Stimulated activated naive B cell treated with anti-CD40 and anti-IgM and Interleukin-4, amounts not matched to agents 10 μg/mL and 1 μg/mL and 100 μg/mL, for 72 hours (primary cell): ENCODE measurements at regions not wholly inside any gene's neighbourhood (a gene's known extent, or its start where the extent isn't known, plus 50 kb on each side); places are given as distances from the start of the nearest gene placed in this dataset.
"Not testable (repeated sequence)": the region's sequence is repeated elsewhere in the genome, so short reads cannot be mapped to it uniquely, and the experiment has no call there.

ENCODE experiments used
- ATAC-seq, 2 donors: fragments of 150-1000 bp; cut with Tn5 transposase; replicated peaks; 2 replicates each; pipeline ENCODE4 v1.10.0; 2021; ENCODE audit warnings: moderate library complexity in 1 of 2
- DNase-seq: peaks from one replicate; pipeline ENCODE4 v3.0.0; 2021
- H3K27ac Mint-ChIP-seq: one replicate; pipeline ENCODE4 v1.8.0; 2022; ENCODE audit warnings: mild to moderate bottlenecking, mixed read lengths
- H3K27me3 Mint-ChIP-seq, 2 donors: one replicate each; pipeline ENCODE4 v1.8.0; 2022; ENCODE audit warnings: mixed read lengths in 2 of 2
- H3K36me3 Mint-ChIP-seq, 2 donors: one replicate each; pipeline ENCODE4 v1.8.0; 2022; ENCODE audit warnings: mixed read lengths in 2 of 2, mild to moderate bottlenecking in 1 of 2
- H3K4me1 Mint-ChIP-seq, 2 donors: one replicate each; pipeline ENCODE4 v1.8.0; 2022; ENCODE audit warnings: mixed read lengths in 2 of 2, mild to moderate bottlenecking in 1 of 2
- H3K4me3 Mint-ChIP-seq, 2 donors: one replicate each; pipeline ENCODE4 v1.8.0; 2022; ENCODE audit warnings: mild to moderate bottlenecking in 2 of 2, mixed read lengths in 2 of 2, moderate library complexity in 1 of 2
- H3K9me3 Mint-ChIP-seq, 2 donors: one replicate each; pipeline ENCODE4 v1.8.0; 2022; ENCODE audit warnings: mixed read lengths in 2 of 2, mild to moderate bottlenecking in 1 of 2

DNA sequence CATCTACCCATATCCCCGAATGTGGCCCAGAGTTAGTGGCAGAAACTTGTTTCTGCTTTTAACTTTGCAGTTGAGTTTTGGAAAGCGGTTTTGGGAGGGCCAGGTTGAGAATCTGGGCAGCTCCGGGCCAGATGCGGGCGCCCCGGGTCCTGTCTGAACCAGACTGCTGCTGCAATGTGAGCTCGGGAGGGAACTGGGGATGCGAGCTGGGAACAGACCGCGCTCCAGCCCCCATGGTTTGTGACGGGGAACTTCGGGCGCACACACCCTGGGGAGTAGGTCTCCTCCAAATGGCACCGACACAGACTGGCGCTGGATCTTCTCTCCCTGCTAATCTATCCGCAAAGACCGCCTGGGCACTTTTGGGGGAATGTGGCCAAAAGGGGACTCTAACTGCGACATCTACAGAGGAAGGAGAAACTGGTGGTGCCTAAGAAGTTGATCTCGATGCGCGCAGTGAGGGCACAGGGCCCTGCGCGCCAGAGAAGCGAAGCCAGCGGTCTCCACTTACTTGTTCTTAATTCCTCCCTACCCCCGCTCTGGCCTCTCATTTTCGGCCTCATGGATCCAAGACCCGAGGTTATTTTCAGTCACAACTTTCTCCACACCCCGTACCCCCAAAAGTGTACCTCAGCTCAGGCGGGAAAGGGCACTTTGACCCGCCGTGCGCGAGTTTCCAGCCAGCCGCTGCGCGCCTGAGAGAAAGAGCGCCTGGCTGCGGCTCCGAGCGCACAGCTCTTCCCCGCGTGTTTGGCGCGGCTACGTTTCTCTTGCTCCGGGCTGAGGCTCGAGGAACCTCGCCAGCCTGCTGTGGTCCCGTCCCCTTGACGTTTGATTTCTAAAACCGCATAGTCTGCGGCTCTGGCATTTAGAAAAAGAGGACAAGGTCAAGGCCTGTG is 411.0 kb upstream of the ESRRG start:
- no peak overlapping the region for H3K27ac Mint-ChIP-seq
- H3K4me1 Mint-ChIP-seq: peaks cover 12 to 19% of the 10 kb centered on the region in 2 donors
- H3K9me3 Mint-ChIP-seq: peaks cover 0 to 3% of the 10 kb centered on the region in 2 donors
- H3K36me3 Mint-ChIP-seq: peaks cover 2 to 8% of the 10 kb centered on the region in 2 donors
- H3K4me3 Mint-ChIP-seq: no peak overlapping the region
- peaks cover 69 to 86% of the 10 kb centered on the region in 2 donors for H3K27me3 Mint-ChIP-seq
- ATAC-seq (no peak), DNase-seq (no peak)

DNA sequence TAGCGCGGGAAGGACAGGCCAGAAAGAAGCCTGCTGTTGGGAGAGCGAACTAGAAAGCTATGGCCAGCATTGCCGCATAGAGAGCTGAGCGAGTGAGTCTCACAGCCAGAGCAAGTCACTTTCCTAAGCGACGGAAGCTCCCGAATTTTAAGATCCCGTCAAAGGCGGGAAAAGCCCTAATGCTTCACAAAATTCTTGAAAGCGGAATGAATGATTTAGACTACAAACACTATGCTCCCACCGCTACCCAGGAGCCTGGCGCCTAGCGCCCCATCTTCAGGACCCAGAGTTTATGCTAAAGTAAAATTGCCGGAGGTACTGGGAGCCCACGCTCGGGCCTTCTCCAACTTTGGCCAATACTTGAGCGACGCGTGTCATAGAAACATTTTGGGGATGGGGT is 409.9 kb upstream of the ESRRG start:
- no peak for DNase-seq
- Mint-ChIP-seq H3K4me3 (no peak overlapping the region), H3K27ac (no peak overlapping the region), H3K27me3 (peaks cover 59 to 75% of the 10 kb centered on the region in 2 donors), H3K9me3 (peaks cover 0 to 1% of the 10 kb centered on the region in 2 donors), H3K4me1 (peaks cover 7 to 13% of the 10 kb centered on the region in 2 donors), H3K36me3 (peaks cover 2 to 4% of the 10 kb centered on the region in 2 donors)
- no peak for ATAC-seq

DNA sequence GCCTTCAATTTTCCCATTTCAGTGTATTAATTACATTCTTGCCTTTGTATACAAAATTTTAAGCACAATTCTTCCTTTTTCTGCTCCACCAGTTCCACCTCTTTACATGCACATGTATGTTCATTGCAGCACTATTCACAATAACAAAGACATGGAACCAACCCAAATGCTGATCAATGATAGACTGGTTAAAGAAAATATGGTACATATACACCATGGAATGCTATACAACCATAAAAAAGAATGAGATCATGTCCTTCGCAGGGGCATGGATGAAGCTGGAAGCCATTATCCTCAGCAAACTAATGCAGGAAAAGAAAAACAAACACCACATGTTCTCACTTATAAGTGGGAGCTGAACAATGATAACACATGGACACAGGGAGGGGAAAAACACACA is 400.1 kb upstream of the ESRRG start:
- H3K4me3 Mint-ChIP-seq, H3K9me3 Mint-ChIP-seq, H3K36me3 Mint-ChIP-seq, H3K4me1 Mint-ChIP-seq, ATAC-seq, H3K27ac Mint-ChIP-seq, H3K27me3 Mint-ChIP-seq, DNase-seq: not testable (repeated sequence)

DNA sequence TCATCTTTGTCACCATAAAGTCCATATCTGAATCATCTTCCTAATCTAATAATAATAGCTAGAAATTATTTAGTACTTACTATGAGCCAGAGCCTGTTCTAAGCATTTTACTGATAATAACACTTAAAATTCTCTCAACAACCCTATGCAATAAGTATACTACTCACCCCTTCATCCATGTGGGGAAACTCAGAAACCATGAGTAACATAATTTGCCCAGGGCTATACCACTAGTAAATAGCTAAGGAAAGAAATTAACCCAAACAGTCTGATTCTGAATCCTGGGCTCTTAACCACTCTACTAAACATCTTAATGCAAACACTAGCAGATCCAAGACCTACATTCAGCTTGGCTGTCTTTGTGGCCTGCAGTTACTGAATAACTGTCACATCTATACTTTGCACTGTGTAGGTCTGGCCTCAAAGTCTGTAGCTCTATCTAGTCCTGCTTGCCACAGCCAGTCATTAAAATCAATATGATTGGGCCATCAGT is 394.8 kb upstream of the ESRRG start:
- Mint-ChIP-seq H3K9me3 (peaks cover 3% of the 10 kb centered on the region in 2 donors), H3K27ac (no peak overlapping the region), H3K36me3 (no peaks in the 10 kb centered on the region), H3K4me3 (no peak overlapping the region), H3K4me1 (no peaks in the 10 kb centered on the region), H3K27me3 (no peaks in the 10 kb centered on the region)
- no peak for DNase-seq
- ATAC-seq: no peak

DNA sequence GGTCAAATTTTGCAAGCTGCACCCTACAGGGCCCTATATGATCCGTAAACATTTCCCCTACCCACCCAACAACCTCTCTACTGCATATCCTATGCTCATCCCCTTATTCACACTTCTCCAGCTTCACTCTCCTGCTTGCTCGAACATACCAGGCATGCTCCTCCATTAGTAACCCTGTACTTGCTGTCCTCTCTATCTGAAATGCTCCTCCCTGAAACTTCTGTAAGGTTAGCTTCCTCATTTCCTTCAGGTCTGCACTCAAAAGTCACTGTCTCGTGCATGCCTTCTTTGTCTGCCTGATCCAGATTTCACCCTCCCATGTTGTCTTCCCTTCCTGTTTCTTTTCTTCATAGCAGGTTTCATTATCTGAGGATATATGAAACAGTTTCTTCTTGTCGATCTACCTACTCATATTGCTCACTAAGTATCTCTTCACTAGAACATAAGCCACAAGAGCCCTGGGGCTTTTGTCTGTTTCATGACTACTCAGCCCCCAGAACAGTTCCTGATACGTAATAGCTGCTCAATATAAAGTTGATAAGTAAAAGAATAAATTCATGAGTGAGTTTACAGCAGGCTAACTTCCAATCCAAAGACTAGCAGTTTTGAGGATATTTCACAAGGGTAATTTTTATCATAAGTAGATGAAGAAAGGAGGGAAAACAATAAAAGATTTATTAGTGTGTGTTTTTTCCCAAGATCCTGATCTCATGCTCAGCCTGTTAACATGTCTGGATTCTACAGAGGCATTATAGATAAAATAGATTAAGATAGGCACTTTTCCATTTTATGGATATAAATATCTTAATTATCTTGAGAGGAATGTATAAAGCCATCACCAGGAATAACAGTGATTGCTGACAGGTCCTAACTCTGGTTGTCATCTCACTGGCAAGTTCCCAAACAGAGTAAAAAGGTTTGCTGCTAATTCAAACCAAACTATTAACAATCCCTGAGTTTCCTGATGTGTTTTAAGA is 392.5 kb upstream of the ESRRG start:
- Mint-ChIP-seq H3K27me3 (no peaks in the 10 kb centered on the region), H3K4me1 (no peaks in the 10 kb centered on the region), H3K27ac (no peak overlapping the region), H3K9me3 (peaks cover 0 to 2% of the 10 kb centered on the region in 2 donors), H3K4me3 (no peak overlapping the region), H3K36me3 (no peaks in the 10 kb centered on the region)
- DNase-seq: no peak
- ATAC-seq: no peak

DNA sequence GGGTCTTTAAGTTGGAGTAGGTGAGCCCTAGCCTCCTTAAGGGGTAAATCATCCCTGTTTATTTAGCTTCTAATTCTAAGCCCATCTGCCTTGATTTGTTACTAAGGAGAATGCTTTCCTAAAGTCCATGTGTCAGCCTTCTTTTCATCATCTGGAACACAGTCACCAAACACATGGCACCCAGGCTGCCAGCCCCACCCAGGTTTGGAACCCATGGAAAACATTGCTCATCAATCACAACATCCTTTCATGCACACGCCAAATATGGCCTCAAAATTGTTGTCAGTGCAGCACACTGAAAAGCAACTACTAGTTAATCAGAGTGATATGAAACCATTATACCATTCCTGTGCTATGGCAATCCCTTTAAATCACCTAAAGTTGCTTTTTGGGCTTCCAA is 386.7 kb upstream of the ESRRG start:
- Mint-ChIP-seq H3K4me3 (no peak overlapping the region), H3K27me3 (no peaks in the 10 kb centered on the region), H3K9me3 (peaks cover 0 to 2% of the 10 kb centered on the region in 2 donors), H3K27ac (no peak overlapping the region), H3K36me3 (no peaks in the 10 kb centered on the region), H3K4me1 (no peaks in the 10 kb centered on the region)
- no peak for DNase-seq
- no peak for ATAC-seq

DNA sequence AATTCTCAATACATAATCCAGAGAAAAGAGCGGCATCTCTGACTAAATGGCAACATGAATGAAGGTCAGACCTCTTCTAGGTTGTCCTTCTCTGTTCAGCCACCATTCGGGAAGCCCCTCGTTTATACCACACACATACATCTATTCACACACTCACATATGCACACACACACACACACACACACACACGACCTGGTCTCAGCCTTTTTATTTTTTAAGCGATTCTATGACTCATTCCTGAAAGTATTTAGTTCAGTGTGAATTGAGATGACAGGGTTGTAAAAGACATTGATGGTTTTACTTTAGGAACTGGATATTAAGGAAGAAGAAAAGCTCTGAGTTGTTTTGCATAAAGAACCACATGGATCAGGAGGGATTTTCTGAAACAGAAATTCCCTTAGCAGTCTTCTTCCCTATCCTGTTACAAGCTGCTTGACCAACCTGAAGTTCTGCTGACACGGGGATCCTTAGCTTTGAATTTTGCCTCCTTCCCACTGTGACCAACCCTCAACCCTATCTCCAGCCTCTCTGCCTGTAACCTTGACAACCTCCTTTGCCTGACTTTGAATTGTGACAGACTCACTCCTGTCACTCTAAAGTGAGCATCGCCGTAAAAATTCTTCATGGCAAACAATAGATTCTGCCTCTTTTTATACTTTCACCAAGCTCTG is 383.1 kb upstream of the ESRRG start:
- Mint-ChIP-seq H3K9me3 (peaks cover 0 to 1% of the 10 kb centered on the region in 2 donors), H3K27ac (no peak overlapping the region), H3K4me3 (no peak overlapping the region), H3K36me3 (no peaks in the 10 kb centered on the region), H3K27me3 (no peaks in the 10 kb centered on the region), H3K4me1 (no peaks in the 10 kb centered on the region)
- no peak for DNase-seq
- ATAC-seq: no peak

DNA sequence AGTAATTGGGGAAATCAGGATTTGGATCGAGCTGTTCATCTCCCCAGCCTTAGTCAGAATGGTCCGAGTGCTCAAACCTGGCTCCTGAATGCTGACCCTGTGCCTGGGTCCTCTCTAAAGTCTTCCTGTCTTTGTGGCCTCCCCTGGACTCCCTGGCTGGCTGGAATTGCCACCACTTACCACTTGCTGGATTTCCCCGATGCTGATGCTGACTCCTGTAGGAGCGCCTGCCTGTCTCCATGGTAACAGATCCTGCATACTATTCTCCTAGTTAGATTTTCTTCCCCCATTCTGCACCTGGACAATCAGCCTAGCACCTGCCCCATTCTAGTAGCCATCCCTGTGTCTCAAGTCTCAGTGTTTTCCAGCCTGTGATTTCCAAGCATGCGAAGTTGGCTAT is 382.2 kb upstream of the ESRRG start:
- no peak overlapping the region for H3K4me3 Mint-ChIP-seq
- no peak for ATAC-seq
- H3K27me3 Mint-ChIP-seq: no peaks in the 10 kb centered on the region
- no peak for DNase-seq
- no peak overlapping the region for H3K27ac Mint-ChIP-seq
- H3K36me3 Mint-ChIP-seq: no peaks in the 10 kb centered on the region
- H3K4me1 Mint-ChIP-seq: no peaks in the 10 kb centered on the region
- H3K9me3 Mint-ChIP-seq: peaks cover 0 to 2% of the 10 kb centered on the region in 2 donors

DNA sequence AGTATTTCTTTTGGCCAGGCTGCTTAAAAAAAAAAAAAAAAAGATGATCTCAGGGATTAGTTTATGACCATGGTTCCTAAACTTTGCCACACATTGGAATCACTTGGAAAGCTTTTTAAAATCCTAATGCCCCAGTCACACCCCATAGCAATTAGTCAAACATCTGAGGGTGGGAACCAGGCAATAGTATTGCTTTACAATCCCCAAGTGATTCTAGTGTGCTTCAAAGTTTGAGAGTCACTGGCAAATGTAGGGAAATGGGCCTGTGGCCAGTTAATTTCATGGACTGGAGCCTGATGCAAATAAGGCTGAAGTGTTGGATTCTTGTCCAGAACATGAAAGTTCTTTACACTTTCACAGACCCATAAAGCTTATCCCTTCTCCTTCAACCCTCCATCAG is 374.6 kb upstream of the ESRRG start:
- ATAC-seq (no peak), DNase-seq (no peak)
- no peaks in the 10 kb centered on the region for H3K4me1 Mint-ChIP-seq
- no peaks in the 10 kb centered on the region for H3K36me3 Mint-ChIP-seq
- no peak overlapping the region for H3K4me3 Mint-ChIP-seq
- H3K27me3 Mint-ChIP-seq: peaks cover 0 to 6% of the 10 kb centered on the region in 2 donors
- H3K27ac Mint-ChIP-seq: no peak overlapping the region
- peaks cover 0 to 3% of the 10 kb centered on the region in 2 donors for H3K9me3 Mint-ChIP-seq

DNA sequence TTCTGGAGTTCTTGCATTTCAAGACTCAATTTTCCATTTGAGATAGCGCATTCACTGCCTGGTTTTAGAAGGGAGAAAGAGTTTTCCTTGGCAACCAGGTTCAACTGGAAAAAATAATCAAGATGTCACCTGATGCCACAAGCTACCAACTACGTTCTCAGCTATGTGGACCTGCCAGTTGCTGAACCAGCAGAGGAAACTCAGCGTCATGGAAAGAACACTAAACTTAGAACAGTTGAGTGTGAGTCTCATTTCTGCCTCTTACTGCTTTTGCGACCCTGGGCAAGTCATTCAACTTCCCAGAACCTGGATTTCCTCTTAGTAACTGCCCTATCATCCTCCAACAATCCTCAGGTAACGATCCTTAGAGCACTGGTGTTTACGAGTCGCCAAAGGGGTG is 373.0 kb upstream of the ESRRG start:
- Mint-ChIP-seq H3K36me3 (no peaks in the 10 kb centered on the region), H3K27me3 (peaks cover 4 to 21% of the 10 kb centered on the region in 2 donors), H3K4me1 (no peaks in the 10 kb centered on the region), H3K27ac (no peak overlapping the region), H3K9me3 (peaks cover 0 to 2% of the 10 kb centered on the region in 2 donors), H3K4me3 (no peak overlapping the region)
- DNase-seq (no peak), ATAC-seq (no peak)

DNA sequence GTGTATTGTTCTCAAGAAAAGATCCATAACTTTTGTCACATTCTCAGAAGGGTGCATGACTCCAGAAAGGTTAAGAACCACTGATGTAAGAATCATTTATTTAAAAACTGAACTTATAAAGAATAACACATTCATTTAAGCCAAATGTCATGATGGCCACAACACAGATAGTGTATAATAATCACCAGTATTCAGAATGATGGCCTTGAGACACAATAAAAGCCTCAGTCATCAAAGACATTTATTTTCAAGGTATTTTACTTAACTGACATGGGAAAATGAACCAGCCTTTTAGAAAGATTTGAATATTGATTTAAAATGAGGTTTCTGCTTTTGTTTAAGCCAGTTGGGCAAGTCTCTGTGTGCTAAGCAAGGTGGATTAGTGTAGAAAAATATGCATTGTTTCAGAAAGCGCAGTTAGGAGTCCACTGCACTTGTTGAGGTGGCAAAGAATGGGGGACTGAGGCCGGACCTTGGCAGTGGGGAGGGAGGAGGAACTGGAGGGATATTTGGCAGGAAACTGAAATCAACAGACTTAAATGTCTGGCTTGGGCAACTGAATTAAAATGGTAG is 371.9 kb upstream of the ESRRG start:
- Mint-ChIP-seq H3K27ac (no peak overlapping the region), H3K27me3 (peaks cover 10 to 32% of the 10 kb centered on the region in 2 donors), H3K4me3 (no peak overlapping the region), H3K36me3 (no peaks in the 10 kb centered on the region), H3K9me3 (no peaks in the 10 kb centered on the region), H3K4me1 (peaks cover 0 to 2% of the 10 kb centered on the region in 2 donors)
- DNase-seq: no peak
- no peak for ATAC-seq

DNA sequence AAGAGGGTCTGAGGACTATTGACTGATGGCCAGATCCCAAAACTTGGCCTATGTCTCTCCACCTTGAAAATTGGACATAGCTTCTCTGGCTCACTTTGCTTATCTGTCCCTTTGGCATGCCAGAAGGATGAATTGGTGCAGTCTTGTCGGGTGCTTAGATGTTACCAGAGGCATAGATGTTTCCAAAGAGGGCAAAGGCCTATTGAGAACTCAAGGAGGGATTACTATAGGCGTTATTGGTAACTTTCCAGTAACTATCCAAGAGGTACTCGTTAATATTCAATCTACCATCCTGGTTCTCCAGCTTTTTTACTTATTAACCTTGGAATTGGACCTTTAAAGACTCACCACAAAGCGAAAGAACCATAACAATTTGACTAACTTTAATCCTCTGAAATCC is 368.3 kb upstream of the ESRRG start:
- no peaks in the 10 kb centered on the region for H3K9me3 Mint-ChIP-seq
- no peak overlapping the region for H3K27ac Mint-ChIP-seq
- ATAC-seq: no peak
- peaks cover 34 to 53% of the 10 kb centered on the region in 2 donors for H3K27me3 Mint-ChIP-seq
- no peak for DNase-seq
- H3K36me3 Mint-ChIP-seq: no peaks in the 10 kb centered on the region
- H3K4me3 Mint-ChIP-seq: no peak overlapping the region
- peaks cover 0 to 4% of the 10 kb centered on the region in 2 donors for H3K4me1 Mint-ChIP-seq

DNA sequence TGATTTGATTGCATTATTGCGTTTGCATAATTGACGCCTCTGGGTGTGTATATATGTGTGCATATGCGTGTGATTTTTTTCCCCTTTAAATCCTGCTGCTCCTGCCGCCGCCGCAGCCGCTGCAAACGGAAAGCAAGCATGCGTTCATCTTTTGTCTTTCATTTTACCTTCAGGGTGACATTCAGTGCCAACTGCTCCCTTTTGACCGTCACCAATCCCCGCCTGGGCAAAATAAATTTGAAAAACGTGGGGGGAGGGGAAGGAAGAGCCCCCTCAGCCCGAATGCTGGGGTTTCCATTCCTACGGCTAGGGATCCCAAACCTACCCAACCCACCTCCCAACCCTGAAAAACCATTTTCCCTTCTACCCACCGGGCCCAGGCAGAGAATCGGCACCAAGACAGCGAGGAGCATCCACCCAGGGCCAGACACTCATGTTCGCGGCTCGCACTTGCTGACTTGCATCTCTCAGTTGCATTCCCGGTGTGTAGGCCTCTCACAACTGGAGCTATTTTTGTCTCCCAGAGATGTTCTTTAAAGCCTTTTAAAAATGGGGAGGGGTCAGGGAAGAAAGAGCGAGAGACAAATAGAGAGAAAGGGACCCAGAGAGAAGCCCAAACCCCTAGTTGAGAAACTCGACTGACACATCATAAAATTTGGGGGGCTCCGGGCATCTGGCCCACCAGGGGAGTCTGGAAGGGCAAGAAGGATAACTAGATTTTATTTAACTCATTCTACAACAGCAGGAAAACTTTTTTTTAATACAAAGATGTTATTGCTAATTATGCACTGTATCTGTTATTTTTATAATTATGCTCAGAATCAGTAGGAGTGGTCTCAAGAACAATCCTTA is 367.1 kb upstream of the ESRRG start:
- no peaks in the 10 kb centered on the region for H3K9me3 Mint-ChIP-seq
- no peak overlapping the region for H3K27ac Mint-ChIP-seq
- peak overlapping the region; percentile 0 to 21 for H3K4me3 Mint-ChIP-seq
- peaks cover 0 to 4% of the 10 kb centered on the region in 2 donors for H3K4me1 Mint-ChIP-seq
- ATAC-seq: no peak
- H3K36me3 Mint-ChIP-seq: no peaks in the 10 kb centered on the region
- no peak for DNase-seq
- H3K27me3 Mint-ChIP-seq: peaks cover 34 to 50% of the 10 kb centered on the region in 2 donors
